Uterus (tissue), 2 donors: ENCODE measurements at regions not wholly inside any gene's neighbourhood (a gene's known extent, or its start where the extent isn't known, plus 50 kb on each side); places are given as distances from the start of the nearest gene placed in this dataset.

ENCODE experiments used
- CTCF ChIP-seq, 4 experiments: fragments of 200-600 bp in 2 of 4; fragments of 450-650 bp in 2 of 4; sonication (generic) in 2 of 4; IDR thresholded peaks; one replicate each; pipeline ENCODE4 v1.5.1; 2016 to 2019; ENCODE audit warnings: antibody characterized with exemption in 4 of 4, mild to moderate bottlenecking in 2 of 4, moderate library complexity in 1 of 4
- POLR2A ChIP-seq, 2 donors: fragments of 450-650 bp; IDR thresholded peaks; one replicate each; pipeline ENCODE4 v1.6.1; 2016; ENCODE audit warnings: antibody characterized with exemption in 2 of 2, mild to moderate bottlenecking in 1 of 2, moderate library complexity in 1 of 2

- no peak for TF ChIP-seq CTCF (IDR thresholded peaks at IDR 0.05)
- TF ChIP-seq POLR2A (IDR thresholded peaks at IDR 0.05), result no peak
These were observed 1273.0 kb downstream of the RAPGEF2 start for GRCh38 chr4:160375772-160376452.
